Skeletal muscle tissue (tissue), 3 donors: ENCODE measurements at regions not wholly inside any gene's neighbourhood (a gene's known extent, or its start where the extent isn't known, plus 50 kb on each side); places are given as distances from the start of the nearest gene placed in this dataset.

Source experiments
- H3K27ac ChIP-seq: one replicate; pipeline ENCODE4 v1.7.0; 2013; ENCODE audit warnings: mild to moderate bottlenecking, low read depth, low read length, inconsistent platforms
- H3K27me3 ChIP-seq, 3 donors: one replicate each; pipeline ENCODE4 v1.7.0; 2013; ENCODE audit warnings: low read length in 3 of 3; ENCODE audit not compliant: control insufficient read depth in 3 of 3, insufficient read depth in 3 of 3
- H3K36me3 ChIP-seq, 3 donors: one replicate each; pipeline ENCODE4 v1.7.0; 2013; ENCODE audit warnings: low read length in 3 of 3; ENCODE audit not compliant: control insufficient read depth in 3 of 3, insufficient read depth in 3 of 3
- H3K4me1 ChIP-seq, 3 donors: one replicate each; pipeline ENCODE4 v1.7.0; 2013; ENCODE audit warnings: low read length in 3 of 3, mild to moderate bottlenecking in 3 of 3; ENCODE audit not compliant: control insufficient read depth in 3 of 3, insufficient read depth in 3 of 3
- H3K4me3 ChIP-seq, 3 donors: one replicate each; pipeline ENCODE4 v1.7.0; 2013; ENCODE audit warnings: low read length in 3 of 3
- H3K9ac ChIP-seq, 3 donors: one replicate each; pipeline ENCODE4 v1.7.0; 2013; ENCODE audit warnings: low read length in 3 of 3, mild to moderate bottlenecking in 3 of 3, moderate library complexity in 2 of 3, low read depth in 1 of 3
- H3K9me3 ChIP-seq, 3 donors: one replicate each; pipeline ENCODE4 v1.7.0; 2013; ENCODE audit warnings: low read length in 3 of 3; ENCODE audit not compliant: control insufficient read depth in 3 of 3
- donor health status: Osteomylitis.

DNA sequence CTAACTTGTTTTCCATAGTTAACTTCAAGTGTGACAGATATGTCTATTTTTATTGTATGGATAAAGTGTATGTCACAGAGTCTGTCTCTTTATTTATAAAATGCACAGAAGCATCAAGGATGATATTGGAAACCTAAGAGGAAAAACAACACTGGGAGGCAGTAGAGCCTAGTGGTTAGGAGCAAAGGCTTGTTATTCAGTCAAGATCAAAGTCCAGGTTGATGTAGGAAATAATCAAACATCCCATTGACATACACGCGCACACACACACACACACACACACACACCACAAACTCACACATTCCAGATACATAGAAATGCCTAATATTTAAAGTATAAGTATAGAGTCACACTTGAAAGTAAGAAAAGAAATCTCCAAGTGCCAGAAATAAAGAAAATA, 206.8 kb downstream of the CHRDL1 start:
- H3K9me3 ChIP-seq, result no peaks in the 10 kb centered on the region
- peaks cover 0 to 2% (median 0%) of the 10 kb centered on the region in 3 donors for H3K27me3 ChIP-seq
- no peaks in the 10 kb centered on the region for H3K36me3 ChIP-seq
- no peak overlapping the region for H3K27ac ChIP-seq
- H3K9ac ChIP-seq, result no peak overlapping the region
- H3K4me3 ChIP-seq, result no peak overlapping the region
- no peaks in the 10 kb centered on the region for H3K4me1 ChIP-seq

- H3K27ac ChIP-seq, result no peak overlapping the region
- no peak overlapping the region for H3K9ac ChIP-seq
- no peaks in the 10 kb centered on the region for H3K36me3 ChIP-seq
- H3K27me3 ChIP-seq, result peaks cover 0 to 1% (median 0%) of the 10 kb centered on the region in 3 donors
- no peak overlapping the region for H3K4me3 ChIP-seq
- H3K9me3 ChIP-seq, result no peaks in the 10 kb centered on the region
- no peaks in the 10 kb centered on the region for H3K4me1 ChIP-seq
These were observed 194.8 kb downstream of the CHRDL1 start for GRCh38 chrX:110600745-110601310.

GRCh38 chrX:110614596-110614995, 181.0 kb downstream of the CHRDL1 start:
- no peak overlapping the region for H3K27ac ChIP-seq
- no peaks in the 10 kb centered on the region for H3K36me3 ChIP-seq
- no peaks in the 10 kb centered on the region for H3K9me3 ChIP-seq
- H3K4me3 ChIP-seq, result no peak overlapping the region
- H3K27me3 ChIP-seq, result no peaks in the 10 kb centered on the region
- H3K4me1 ChIP-seq, result no peaks in the 10 kb centered on the region
- no peak overlapping the region for H3K9ac ChIP-seq
